ENCODE measurements at regions not wholly inside any gene's neighbourhood (a gene's known extent, or its start where the extent isn't known, plus 50 kb on each side); places are given as distances from the start of the nearest gene placed in this dataset.

DNA sequence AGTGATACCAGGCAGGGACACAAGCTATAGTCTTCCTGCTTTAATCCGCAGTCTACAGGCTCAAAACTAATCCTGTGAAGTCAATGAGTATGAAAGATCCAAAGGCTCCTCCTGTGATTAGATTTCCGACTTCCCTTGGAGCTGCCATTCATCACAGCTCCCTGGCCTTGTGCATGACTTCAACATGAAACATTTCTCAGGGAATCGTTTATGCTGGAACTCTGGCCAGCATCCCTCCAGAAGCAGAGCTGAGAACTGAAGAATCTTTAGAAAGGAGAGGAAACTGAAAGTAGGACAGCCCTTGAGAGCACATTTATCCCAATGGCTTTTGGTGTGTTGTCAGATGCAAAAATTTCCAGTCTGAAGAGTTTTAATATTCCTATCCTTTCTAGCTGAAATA is 84.3 kb upstream of the SESTD1 start:
- TF ChIP-seq, protein P1, sequence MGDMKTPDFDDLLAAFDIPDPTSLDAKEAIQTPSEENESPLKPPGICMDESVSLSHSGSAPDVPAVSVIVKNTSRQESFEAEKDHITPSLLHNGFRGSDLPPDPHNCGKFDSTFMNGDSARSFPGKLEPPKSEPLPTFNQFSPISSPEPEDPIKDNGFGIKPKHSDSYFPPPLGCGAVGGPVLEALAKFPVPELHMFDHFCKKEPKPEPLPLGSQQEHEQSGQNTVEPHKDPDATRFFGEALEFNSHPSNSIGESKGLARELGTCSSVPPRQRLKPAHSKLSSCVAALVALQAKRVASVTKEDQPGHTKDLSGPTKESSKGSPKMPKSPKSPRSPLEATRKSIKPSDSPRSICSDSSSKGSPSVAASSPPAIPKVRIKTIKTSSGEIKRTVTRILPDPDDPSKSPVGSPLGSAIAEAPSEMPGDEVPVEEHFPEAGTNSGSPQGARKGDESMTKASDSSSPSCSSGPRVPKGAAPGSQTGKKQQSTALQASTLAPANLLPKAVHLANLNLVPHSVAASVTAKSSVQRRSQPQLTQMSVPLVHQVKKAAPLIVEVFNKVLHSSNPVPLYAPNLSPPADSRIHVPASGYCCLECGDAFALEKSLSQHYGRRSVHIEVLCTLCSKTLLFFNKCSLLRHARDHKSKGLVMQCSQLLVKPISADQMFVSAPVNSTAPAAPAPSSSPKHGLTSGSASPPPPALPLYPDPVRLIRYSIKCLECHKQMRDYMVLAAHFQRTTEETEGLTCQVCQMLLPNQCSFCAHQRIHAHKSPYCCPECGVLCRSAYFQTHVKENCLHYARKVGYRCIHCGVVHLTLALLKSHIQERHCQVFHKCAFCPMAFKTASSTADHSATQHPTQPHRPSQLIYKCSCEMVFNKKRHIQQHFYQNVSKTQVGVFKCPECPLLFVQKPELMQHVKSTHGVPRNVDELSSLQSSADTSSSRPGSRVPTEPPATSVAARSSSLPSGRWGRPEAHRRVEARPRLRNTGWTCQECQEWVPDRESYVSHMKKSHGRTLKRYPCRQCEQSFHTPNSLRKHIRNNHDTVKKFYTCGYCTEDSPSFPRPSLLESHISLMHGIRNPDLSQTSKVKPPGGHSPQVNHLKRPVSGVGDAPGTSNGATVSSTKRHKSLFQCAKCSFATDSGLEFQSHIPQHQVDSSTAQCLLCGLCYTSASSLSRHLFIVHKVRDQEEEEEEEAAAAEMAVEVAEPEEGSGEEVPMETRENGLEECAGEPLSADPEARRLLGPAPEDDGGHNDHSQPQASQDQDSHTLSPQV (IDR thresholded peaks at IDR 0.05): no peak
- TF ChIP-seq NFIC (IDR thresholded peaks at IDR 0.05) (no peak), FOXK1 (CRISPR knock-in tag; IDR thresholded peaks at IDR 0.05; ENCODE audit: borderline replicate concordance) (no peak), BCL6 (CRISPR knock-in tag; IDR thresholded peaks at IDR 0.05) (no peak), FOXM1 (IDR thresholded peaks at IDR 0.05; ENCODE audit: low read depth) (no peak), FOXM1 (CRISPR knock-in tag; IDR thresholded peaks at IDR 0.05; ENCODE audit: low read depth) (no peak), ASH1L (IDR thresholded peaks at IDR 0.05; ENCODE audit: borderline replicate concordance, low read depth, partially characterized antibody) (no peak), YY1 (IDR thresholded peaks at IDR 0.05; ENCODE audit: borderline replicate concordance in 1 of 3, control insufficient read depth in 1 of 3, extremely low read depth in 1 of 3, insufficient read depth in 3 of 3, insufficient read length in 1 of 3, insufficient replicate concordance in 2 of 3, low read depth in 1 of 3, low read length in 2 of 3) (no peak), MXI1 (IDR thresholded peaks at IDR 0.05; ENCODE audit: low read depth, low read length) (no peak), CTCF (IDR thresholded peaks at IDR 0.05 in 2 of 3, conservative IDR thresholded peaks at IDR 0.05 in 1 of 3; ENCODE audit: insufficient read depth in 2 of 3, low read depth in 1 of 3, low read length in 3 of 3) (no peak), ATF3 (IDR thresholded peaks at IDR 0.05) (no peak), ATF3 (CRISPR knock-in tag; conservative IDR thresholded peaks at IDR 0.05) (no peak), POLR2A (conservative IDR thresholded peaks at IDR 0.05) (no peak)

All from K562 (cell line).